ENCODE measurements at regions not wholly inside any gene's neighbourhood (a gene's known extent, or its start where the extent isn't known, plus 50 kb on each side); places are given as distances from the start of the nearest gene placed in this dataset.

DNA sequence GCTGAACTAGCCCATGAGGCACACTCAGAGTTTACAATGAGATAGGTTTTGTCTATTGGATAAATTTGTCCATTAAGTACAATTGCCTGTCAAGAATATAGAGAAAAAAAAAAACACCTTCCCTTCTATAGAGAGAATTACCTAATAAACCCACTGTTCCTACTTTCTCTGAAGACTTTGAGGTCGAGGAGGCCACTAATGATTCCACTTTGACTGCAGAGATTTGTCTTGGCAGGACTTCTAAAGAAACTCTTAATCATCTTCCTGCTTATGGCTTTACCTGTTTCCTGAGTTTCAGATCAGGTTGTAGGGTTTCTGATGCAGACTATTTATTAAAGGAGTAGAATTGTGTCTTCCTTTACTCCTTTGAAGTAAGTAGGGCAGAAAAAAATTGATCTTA is 342.4 kb upstream of the KCNMB2 start:
- no peak overlapping the region for H3K4me2 ChIP-seq (ENCODE audit: low read length)

DNA sequence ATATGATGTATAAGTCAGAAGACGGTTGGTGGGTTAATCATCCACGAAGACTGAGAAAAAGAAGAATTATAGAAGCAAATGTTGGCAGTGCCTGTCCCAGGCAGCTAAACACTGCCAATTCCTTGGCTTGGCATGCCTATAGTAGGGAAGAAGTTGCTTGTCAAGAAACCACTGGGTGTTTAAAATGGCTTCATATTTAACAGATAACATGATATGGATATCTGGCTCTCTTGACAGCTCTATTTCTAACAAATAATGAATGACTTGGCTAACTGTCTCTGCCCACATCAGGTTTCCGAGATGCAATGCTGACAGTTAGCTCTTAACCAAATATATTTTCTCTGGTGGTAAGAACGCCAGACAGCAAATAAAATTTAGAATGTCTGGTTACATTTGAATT is 341.7 kb upstream of the KCNMB2 start:
- Histone ChIP-seq H3K9ac (no peak overlapping the region), H3K4me2 (ENCODE audit: low read length) (no peak overlapping the region), H3K27me3 (ENCODE audit: control insufficient read depth, insufficient read depth, low read length) (no peaks in the 10 kb centered on the region), H3K4me3 (ENCODE audit: low read depth, low read length) (no peak overlapping the region), H2AFZ (no peak overlapping the region), H3K27ac (no peak overlapping the region), H3K4me1 (peaks cover 2% of the 10 kb centered on the region), H3K9me3 (ENCODE audit: control insufficient read depth, low read length) (no peaks in the 10 kb centered on the region), H3K79me2 (no peaks in the 10 kb centered on the region), H3K36me3 (ENCODE audit: control insufficient read depth, insufficient read depth, low read length) (no peaks in the 10 kb centered on the region)
- TF ChIP-seq, protein P1, sequence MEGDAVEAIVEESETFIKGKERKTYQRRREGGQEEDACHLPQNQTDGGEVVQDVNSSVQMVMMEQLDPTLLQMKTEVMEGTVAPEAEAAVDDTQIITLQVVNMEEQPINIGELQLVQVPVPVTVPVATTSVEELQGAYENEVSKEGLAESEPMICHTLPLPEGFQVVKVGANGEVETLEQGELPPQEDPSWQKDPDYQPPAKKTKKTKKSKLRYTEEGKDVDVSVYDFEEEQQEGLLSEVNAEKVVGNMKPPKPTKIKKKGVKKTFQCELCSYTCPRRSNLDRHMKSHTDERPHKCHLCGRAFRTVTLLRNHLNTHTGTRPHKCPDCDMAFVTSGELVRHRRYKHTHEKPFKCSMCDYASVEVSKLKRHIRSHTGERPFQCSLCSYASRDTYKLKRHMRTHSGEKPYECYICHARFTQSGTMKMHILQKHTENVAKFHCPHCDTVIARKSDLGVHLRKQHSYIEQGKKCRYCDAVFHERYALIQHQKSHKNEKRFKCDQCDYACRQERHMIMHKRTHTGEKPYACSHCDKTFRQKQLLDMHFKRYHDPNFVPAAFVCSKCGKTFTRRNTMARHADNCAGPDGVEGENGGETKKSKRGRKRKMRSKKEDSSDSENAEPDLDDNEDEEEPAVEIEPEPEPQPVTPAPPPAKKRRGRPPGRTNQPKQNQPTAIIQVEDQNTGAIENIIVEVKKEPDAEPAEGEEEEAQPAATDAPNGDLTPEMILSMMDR (IDR thresholded peaks at IDR 0.05): no peak

More for the DNA sequence above, 342.4 kb upstream of the KCNMB2 start:
- Histone ChIP-seq H3K4me3 (ENCODE audit: low read depth, low read length) (no peak overlapping the region), H3K4me1 (peaks cover 2% of the 10 kb centered on the region), H3K9ac (no peak overlapping the region), H3K27me3 (ENCODE audit: control insufficient read depth, insufficient read depth, low read length) (no peaks in the 10 kb centered on the region), H2AFZ (no peak overlapping the region), H3K36me3 (ENCODE audit: control insufficient read depth, insufficient read depth, low read length) (no peaks in the 10 kb centered on the region), H3K27ac (no peak overlapping the region), H3K9me3 (ENCODE audit: control insufficient read depth, low read length) (no peaks in the 10 kb centered on the region), H3K79me2 (no peaks in the 10 kb centered on the region)
- TF ChIP-seq, protein P1 (IDR thresholded peaks at IDR 0.05): no peak

DNA sequence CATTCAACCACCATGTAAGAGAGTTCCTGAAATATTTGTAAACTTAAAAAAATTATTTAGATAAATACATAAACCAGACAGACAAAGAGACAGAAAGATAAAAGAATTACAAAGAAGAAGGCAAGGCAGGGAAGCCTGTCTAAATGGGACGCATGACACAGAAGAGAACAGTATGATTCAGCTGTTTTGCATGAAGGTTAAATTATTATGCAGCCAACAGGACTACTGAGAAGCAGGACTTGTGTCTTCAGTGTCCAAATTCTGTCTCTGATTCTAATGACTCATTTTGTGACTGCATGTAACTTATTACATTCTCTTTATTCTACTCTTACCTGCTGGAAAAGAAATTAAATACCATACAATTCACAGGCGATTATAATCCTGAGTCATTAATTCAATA is 340.4 kb upstream of the KCNMB2 start:
- no peaks in the 10 kb centered on the region for H3K79me2 ChIP-seq
- no peaks in the 10 kb centered on the region for H3K36me3 ChIP-seq (ENCODE audit: control insufficient read depth, insufficient read depth, low read length)
- peak overlapping the region; percentile 16 for H2AFZ ChIP-seq
- no peak overlapping the region for H3K4me3 ChIP-seq (ENCODE audit: low read depth, low read length)
- H3K27ac ChIP-seq: no peak overlapping the region
- no peak overlapping the region for H3K9ac ChIP-seq
- no peaks in the 10 kb centered on the region for H3K9me3 ChIP-seq (ENCODE audit: control insufficient read depth, low read length)
- TF ChIP-seq, protein P1 (IDR thresholded peaks at IDR 0.05): no peak
- H3K27me3 ChIP-seq (ENCODE audit: control insufficient read depth, insufficient read depth, low read length): no peaks in the 10 kb centered on the region
- peaks cover 2% of the 10 kb centered on the region for H3K4me1 ChIP-seq
- no peak overlapping the region for H3K4me2 ChIP-seq (ENCODE audit: low read length)

DNA sequence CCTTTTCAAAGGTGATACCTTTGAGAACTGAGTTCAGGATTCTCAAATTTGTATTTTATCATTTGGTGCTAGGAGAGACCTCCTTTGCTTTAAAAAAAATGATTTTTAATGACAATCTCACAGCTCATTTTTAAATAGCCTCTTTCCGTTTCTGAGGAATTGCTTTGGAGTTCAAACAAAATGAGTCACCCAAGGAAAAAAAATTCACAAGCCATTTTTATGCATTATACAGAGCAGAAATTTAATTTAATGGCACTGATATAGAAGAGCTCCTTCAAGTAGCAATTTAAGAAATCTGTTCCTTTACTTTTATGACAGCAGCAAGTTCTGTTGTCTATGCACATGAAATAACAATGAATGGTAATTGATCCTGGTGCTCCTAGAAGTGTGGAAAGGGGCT is 337.9 kb upstream of the KCNMB2 start:
- H2AFZ ChIP-seq: no peak overlapping the region
- H3K4me2 ChIP-seq (ENCODE audit: low read length): no peak overlapping the region
- H3K4me1 ChIP-seq: peaks cover 4% of the 10 kb centered on the region
- H3K4me3 ChIP-seq (ENCODE audit: low read depth, low read length): no peak overlapping the region
- H3K9me3 ChIP-seq (ENCODE audit: control insufficient read depth, low read length): no peaks in the 10 kb centered on the region
- TF ChIP-seq, protein P1 (IDR thresholded peaks at IDR 0.05): no peak
- no peaks in the 10 kb centered on the region for H3K27me3 ChIP-seq (ENCODE audit: control insufficient read depth, insufficient read depth, low read length)
- no peak overlapping the region for H3K27ac ChIP-seq
- no peak overlapping the region for H3K9ac ChIP-seq
- H3K36me3 ChIP-seq (ENCODE audit: control insufficient read depth, insufficient read depth, low read length): no peaks in the 10 kb centered on the region
- no peaks in the 10 kb centered on the region for H3K79me2 ChIP-seq

DNA sequence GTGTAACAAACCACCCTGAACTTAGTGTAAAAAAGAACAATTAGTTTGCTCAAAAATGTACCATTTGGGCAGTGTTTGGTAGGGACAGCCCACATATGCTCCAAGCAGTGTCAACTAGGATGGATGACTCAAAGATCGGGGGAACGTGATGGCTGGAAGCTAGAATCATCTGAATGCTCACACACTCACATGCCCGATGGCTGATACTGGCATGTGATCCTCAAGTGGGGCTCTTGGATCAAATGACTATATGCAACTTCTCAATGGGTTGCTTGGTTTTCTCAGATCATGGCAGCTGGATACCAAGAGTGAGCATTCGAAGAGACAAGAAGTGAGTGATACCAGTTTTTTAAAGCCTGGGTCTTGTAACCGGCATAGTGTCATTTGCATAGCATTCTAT is 335.9 kb upstream of the KCNMB2 start:
- Histone ChIP-seq H3K79me2 (no peaks in the 10 kb centered on the region), H3K27me3 (ENCODE audit: control insufficient read depth, insufficient read depth, low read length) (no peaks in the 10 kb centered on the region), H3K4me2 (ENCODE audit: low read length) (no peak overlapping the region), H2AFZ (no peak overlapping the region), H3K9me3 (ENCODE audit: control insufficient read depth, low read length) (no peaks in the 10 kb centered on the region), H3K27ac (no peak overlapping the region), H3K9ac (no peak overlapping the region), H3K4me3 (ENCODE audit: low read depth, low read length) (no peak overlapping the region), H3K4me1 (peaks cover 24% of the 10 kb centered on the region), H3K36me3 (ENCODE audit: control insufficient read depth, insufficient read depth, low read length) (no peaks in the 10 kb centered on the region)
- TF ChIP-seq, protein P1 (IDR thresholded peaks at IDR 0.05): no peak
